Stimulated activated effector memory CD8-positive, alpha-beta T cell treated with anti-CD3 and anti-CD28 coated beads, Interleukin-12 subunit alpha, Interleukin-12 subunit beta, amount 100 ng/mL, for 72 hours (primary cell): ENCODE measurements at regions not wholly inside any gene's neighbourhood (a gene's known extent, or its start where the extent isn't known, plus 50 kb on each side); places are given as distances from the start of the nearest gene placed in this dataset.
A peak's percentile ranks its signal among the peaks of the same experiment; 100 is the strongest.

Experiments used
- ATAC-seq: fragments of 150-1000 bp; cut with Tn5 transposase; 2 replicates; pipeline ENCODE4 v1.10.0; 2021
- DNase-seq, 2 donors: peaks; one replicate each; pipeline ENCODE4 v3.0.0; 2021 to 2022; ENCODE audit warnings: low spot score in 2 of 2
- H3K27ac Mint-ChIP-seq: one replicate; pipeline ENCODE4 v1.8.0; 2022; ENCODE audit warnings: mild to moderate bottlenecking, mixed read lengths
- H3K36me3 Mint-ChIP-seq: one replicate; pipeline ENCODE4 v1.8.0; 2022; ENCODE audit warnings: mild to moderate bottlenecking, mixed read lengths
- H3K4me1 Mint-ChIP-seq: one replicate; pipeline ENCODE4 v1.8.0; 2022; ENCODE audit warnings: mixed read lengths
- H3K4me3 Mint-ChIP-seq: one replicate; pipeline ENCODE4 v1.8.0; 2022; ENCODE audit warnings: mild to moderate bottlenecking, mixed read lengths
- H3K9me3 Mint-ChIP-seq: one replicate; pipeline ENCODE4 v1.8.0; 2022; ENCODE audit warnings: mixed read lengths

DNA sequence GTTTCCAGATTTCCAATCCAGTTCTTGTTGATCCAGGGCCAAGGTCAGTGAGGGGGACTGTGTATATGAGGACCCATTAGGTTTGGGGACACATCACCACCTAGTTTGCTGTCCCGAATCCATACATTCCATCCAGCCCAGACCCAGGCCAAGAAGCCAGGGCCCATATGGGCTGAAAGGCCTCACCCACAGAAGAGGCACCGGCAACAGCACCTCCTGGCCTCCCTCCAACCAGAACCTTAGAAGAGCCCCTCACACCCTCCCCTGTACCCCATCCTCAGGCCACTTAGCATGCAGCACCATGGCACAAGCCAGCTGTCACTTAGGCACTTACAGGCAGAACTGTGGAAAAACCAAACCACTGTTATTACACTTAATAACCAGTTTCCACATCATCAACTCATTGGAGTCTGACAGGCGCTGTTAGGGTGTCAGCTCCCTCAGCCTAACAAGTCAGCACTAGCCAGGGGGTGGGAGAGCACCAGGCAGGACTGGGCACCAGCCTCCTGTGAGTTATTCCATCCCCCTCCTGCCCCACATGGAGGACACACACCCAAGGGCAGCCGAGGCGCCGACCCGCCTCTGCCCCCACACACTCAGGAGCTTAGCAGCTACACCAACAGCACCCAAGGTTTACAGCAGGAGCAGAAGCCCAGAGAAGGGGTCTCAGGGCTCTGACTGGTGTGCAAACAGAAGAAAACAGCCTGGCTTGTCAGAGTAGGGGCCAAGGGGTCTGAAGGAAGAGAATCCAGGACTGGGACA is 132.0 kb downstream of the BUD13 start:
- no peak overlapping the region for H3K4me3 Mint-ChIP-seq
- no peaks in the 10 kb centered on the region for H3K9me3 Mint-ChIP-seq
- H3K27ac Mint-ChIP-seq: no peak overlapping the region
- no peak for ATAC-seq
- no peaks in the 10 kb centered on the region for H3K36me3 Mint-ChIP-seq
- no peaks in the 10 kb centered on the region for H3K4me1 Mint-ChIP-seq
- DNase-seq: no peak

- Mint-ChIP-seq H3K4me1 (no peaks in the 10 kb centered on the region), H3K4me3 (no peak overlapping the region), H3K9me3 (no peaks in the 10 kb centered on the region), H3K36me3 (no peaks in the 10 kb centered on the region), H3K27ac (no peak overlapping the region)
- ATAC-seq (no peak), DNase-seq (no peak)
Measured at GRCh38 chr11:116638463-116638862, 134.3 kb downstream of the BUD13 start.

GRCh38 chr11:116637766-116638165 is 135.0 kb downstream of the BUD13 start:
- H3K27ac Mint-ChIP-seq: no peak overlapping the region
- no peaks in the 10 kb centered on the region for H3K36me3 Mint-ChIP-seq
- no peaks in the 10 kb centered on the region for H3K4me1 Mint-ChIP-seq
- no peaks in the 10 kb centered on the region for H3K9me3 Mint-ChIP-seq
- DNase-seq: no peak
- no peak overlapping the region for H3K4me3 Mint-ChIP-seq
- ATAC-seq: no peak

- ATAC-seq: no peak
- Mint-ChIP-seq H3K27ac (no peak overlapping the region), H3K9me3 (no peaks in the 10 kb centered on the region), H3K4me1 (no peaks in the 10 kb centered on the region), H3K36me3 (no peaks in the 10 kb centered on the region), H3K4me3 (no peak overlapping the region)
- DNase-seq: no peak
Measured at GRCh38 chr11:116636341-116636929, 136.4 kb downstream of the BUD13 start.

- ATAC-seq (no peak), DNase-seq (no peak)
- H3K27ac Mint-ChIP-seq: no peak overlapping the region
- no peak overlapping the region for H3K4me3 Mint-ChIP-seq
- no peaks in the 10 kb centered on the region for H3K36me3 Mint-ChIP-seq
- H3K4me1 Mint-ChIP-seq: no peaks in the 10 kb centered on the region
- H3K9me3 Mint-ChIP-seq: no peaks in the 10 kb centered on the region
Measured at GRCh38 chr11:116631201-116631600, 141.6 kb downstream of the BUD13 start.

DNA sequence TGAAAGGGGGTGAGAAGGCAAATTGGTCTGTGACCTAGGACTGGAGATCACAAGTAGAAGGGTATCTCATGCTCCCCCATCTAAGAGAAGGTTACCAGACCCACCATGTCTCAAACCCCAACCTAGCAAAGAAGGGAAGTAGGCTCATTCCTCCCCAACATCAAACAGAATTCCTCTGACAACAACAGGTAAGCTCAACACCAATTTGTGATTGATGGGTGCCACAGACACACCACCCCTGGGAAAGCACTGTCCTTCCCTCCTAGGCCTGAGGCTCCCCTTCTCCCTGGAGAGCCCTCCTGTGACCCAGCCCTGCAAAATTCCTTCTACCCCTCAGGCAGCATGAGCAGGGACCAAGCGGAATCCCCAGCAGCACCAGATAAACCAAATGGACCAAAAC is 154.3 kb downstream of the BUD13 start:
- H3K4me3 Mint-ChIP-seq: no peak overlapping the region
- DNase-seq (no peak), ATAC-seq (no peak)
- H3K9me3 Mint-ChIP-seq: no peaks in the 10 kb centered on the region
- no peak overlapping the region for H3K27ac Mint-ChIP-seq
- no peaks in the 10 kb centered on the region for H3K4me1 Mint-ChIP-seq
- no peaks in the 10 kb centered on the region for H3K36me3 Mint-ChIP-seq

GRCh38 chr11:116615211-116615865 is 157.4 kb downstream of the BUD13 start:
- no peaks in the 10 kb centered on the region for H3K9me3 Mint-ChIP-seq
- H3K27ac Mint-ChIP-seq: no peak overlapping the region
- H3K4me1 Mint-ChIP-seq: no peaks in the 10 kb centered on the region
- H3K4me3 Mint-ChIP-seq: no peak overlapping the region
- no peak for ATAC-seq
- H3K36me3 Mint-ChIP-seq: no peaks in the 10 kb centered on the region
- no peak for DNase-seq

- no peaks in the 10 kb centered on the region for H3K9me3 Mint-ChIP-seq
- ATAC-seq (peak; percentile 17), DNase-seq (no peak)
- H3K4me3 Mint-ChIP-seq: no peak overlapping the region
- no peak overlapping the region for H3K27ac Mint-ChIP-seq
- no peaks in the 10 kb centered on the region for H3K4me1 Mint-ChIP-seq
- H3K36me3 Mint-ChIP-seq: no peaks in the 10 kb centered on the region
Measured at GRCh38 chr11:116614306-116615210, 158.2 kb downstream of the BUD13 start.

DNA sequence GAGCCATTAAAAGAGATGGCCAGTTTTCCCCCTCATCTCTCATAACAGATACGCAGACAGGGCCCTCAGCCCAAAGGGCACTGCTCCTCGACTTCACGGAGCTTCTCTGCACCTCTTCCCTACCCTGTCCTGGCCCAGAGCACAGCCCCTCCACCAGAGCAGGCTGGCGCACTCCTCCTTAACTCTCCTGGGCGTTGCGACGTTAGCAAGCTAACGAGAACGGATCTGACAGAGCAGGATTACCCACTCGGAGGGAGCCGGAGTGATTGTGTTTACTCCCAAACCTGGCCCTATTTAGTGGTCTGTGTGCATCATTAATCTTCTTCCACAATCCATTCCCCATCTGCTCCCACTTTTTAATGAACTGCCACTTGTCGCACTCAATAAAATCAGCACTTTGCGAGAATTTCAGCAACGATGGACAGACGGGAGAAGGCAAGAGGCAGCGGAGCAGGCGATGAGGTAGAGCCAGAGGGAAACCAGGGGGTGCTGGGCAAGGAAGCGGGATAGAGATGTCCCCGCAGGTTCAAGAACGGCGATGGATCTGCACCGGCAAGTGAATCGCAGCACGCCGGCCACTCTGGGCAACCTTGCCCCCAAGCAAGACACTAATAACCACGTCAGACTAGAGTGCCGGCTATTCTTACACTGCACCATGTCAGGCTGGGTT is 159.4 kb downstream of the BUD13 start:
- Mint-ChIP-seq H3K27ac (no peak overlapping the region), H3K36me3 (no peaks in the 10 kb centered on the region), H3K9me3 (no peaks in the 10 kb centered on the region), H3K4me1 (no peaks in the 10 kb centered on the region), H3K4me3 (no peak overlapping the region)
- ATAC-seq (no peak), DNase-seq (no peak)

DNA sequence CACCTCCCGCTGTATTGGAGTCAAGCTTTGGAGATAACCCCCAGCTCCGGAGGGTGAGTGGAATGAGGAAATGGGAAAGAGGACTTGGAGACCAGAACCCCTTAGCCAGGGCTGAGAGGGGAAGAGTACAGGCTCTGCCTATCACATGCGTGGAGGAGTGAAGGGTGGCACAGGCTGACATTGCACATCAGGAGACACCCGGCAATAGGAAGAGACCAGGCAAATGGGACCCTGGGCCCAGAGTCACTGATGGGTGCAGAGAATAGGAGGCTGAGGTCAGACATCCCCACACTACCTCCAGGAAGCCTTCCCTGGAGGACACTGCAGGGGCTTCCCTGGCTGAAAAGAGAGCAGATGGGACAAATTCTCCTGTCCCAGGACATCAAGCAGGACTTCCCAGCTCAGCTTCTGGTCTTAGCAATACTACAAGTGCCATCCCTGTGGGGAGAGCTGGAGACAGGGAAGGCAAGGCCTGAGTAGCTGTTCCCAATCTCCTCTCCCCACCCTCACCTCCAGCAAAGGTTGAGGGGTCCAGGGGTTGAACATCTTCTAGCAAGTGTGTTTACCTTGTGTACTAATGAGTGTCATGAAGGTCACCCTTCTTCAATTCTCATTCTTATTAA is 160.7 kb downstream of the BUD13 start:
- ATAC-seq (no peak), DNase-seq (no peak)
- H3K27ac Mint-ChIP-seq: no peak overlapping the region
- H3K9me3 Mint-ChIP-seq: no peaks in the 10 kb centered on the region
- H3K36me3 Mint-ChIP-seq: no peaks in the 10 kb centered on the region
- H3K4me3 Mint-ChIP-seq: no peak overlapping the region
- no peaks in the 10 kb centered on the region for H3K4me1 Mint-ChIP-seq

DNA sequence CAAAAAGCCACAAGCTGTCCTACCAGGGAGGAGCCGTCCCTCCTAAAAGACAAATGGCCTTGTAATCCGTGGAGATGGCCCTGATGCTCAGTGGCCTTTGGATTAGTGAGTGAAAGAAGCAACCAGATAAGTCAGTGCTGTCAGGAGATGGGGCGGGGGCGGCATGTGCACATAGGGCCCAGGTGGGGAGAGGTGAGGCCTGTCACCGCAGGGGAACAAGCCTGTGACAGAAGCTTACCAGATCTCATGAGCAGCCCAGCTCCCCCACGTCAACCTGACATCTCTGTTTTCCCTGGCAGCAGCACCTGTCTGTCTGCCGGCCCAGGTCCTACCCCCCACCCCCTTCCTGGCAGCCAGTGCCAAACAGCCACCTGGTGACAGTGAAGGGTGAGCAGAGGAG is 162.6 kb downstream of the BUD13 start:
- Mint-ChIP-seq H3K4me1 (no peaks in the 10 kb centered on the region), H3K4me3 (no peak overlapping the region), H3K9me3 (peaks cover 2% of the 10 kb centered on the region), H3K27ac (no peak overlapping the region), H3K36me3 (no peaks in the 10 kb centered on the region)
- ATAC-seq: no peak
- no peak for DNase-seq

DNA sequence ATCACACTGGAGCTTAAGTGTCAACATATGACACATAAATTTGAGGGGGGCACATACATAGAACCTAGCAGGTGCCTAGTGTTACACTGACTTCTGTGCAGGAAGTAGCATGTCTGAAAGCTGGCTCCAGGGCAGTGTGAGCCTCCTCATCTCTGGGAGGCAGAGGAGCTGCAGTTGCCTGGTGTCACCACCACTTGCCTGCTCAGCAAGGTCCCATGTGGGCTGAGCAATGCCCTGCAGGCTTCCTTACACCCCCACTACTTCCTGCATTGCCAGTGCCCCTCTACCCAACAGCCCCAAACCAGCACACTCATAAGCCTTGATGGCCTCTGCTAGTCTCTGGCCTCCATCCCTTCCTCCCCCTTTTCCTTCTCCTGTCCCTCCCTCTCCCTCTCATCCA is 165.8 kb downstream of the BUD13 start:
- ATAC-seq (no peak), DNase-seq (no peak)
- H3K9me3 Mint-ChIP-seq: peaks cover 2% of the 10 kb centered on the region
- H3K36me3 Mint-ChIP-seq: no peaks in the 10 kb centered on the region
- H3K4me3 Mint-ChIP-seq: no peak overlapping the region
- no peak overlapping the region for H3K27ac Mint-ChIP-seq
- no peaks in the 10 kb centered on the region for H3K4me1 Mint-ChIP-seq

DNA sequence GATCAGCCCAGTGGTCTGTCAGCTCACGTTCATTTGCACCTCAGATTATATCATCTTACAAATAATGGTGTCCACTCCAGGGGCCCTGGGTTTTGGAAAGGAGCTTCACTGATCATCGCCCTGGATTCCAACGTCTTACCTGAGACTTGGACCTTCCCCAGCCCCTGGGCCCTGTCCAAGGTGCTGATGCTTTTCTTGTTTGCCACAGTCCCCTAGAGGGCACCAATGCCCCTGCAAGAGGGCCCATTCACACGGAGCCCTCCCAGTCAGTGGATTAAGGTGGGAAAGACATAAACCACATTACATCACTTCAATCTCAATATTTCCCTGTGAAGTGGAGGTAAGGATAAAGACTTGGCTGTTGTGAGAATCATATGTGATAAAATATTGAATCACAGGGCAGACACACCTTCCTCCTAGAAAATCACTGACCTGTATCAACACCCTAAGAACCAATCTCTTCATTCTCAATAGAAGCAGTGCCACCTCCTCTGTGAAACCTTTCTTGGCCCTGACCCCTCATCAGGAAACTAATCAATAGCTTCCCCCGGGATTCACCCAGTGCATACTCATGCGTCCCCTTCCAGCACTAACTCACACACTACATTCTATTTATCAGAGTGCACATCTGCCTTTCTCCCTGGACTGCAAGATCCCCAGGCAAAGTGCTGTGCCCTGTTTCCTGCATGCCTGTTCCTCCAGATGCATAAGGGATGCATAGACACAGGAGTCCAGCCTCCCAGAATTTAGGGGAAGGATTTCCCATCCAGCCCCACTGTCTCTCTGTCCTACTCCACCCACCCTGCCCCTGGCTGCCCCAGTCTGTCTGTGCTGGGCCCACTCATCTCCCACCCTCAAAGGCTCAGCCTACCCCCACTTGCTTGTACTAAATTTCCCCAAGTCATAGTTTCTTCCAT is 167.0 kb downstream of the BUD13 start:
- Mint-ChIP-seq H3K9me3 (peaks cover 2% of the 10 kb centered on the region), H3K4me1 (no peaks in the 10 kb centered on the region), H3K27ac (no peak overlapping the region), H3K4me3 (no peak overlapping the region), H3K36me3 (no peaks in the 10 kb centered on the region)
- ATAC-seq (no peak), DNase-seq (peak in 1 of 2 donors; percentile 60)
